Immature natural killer cell (primary cell): ENCODE measurements at regions not wholly inside any gene's neighbourhood (a gene's known extent, or its start where the extent isn't known, plus 50 kb on each side); places are given as distances from the start of the nearest gene placed in this dataset.
"Not testable (repeated sequence)": the region's sequence is repeated elsewhere in the genome, so short reads cannot be mapped to it uniquely, and the experiment has no call there.

Experiments used
- DNase-seq, 3 donors: peaks; one replicate each; pipeline ENCODE4 v3.0.0; 2022; ENCODE audit warnings: mixed read lengths in 1 of 3
- H3K27ac Mint-ChIP-seq, 6 donors: one replicate each; pipeline ENCODE4 v1.8.0; 2020; ENCODE audit warnings: mixed read lengths in 6 of 6, mild to moderate bottlenecking in 5 of 6, inconsistent platforms in 4 of 6, moderate library complexity in 3 of 6
- H3K27me3 Mint-ChIP-seq, 3 donors: one replicate each; pipeline ENCODE4 v1.8.0; 2020 to 2021; ENCODE audit warnings: low read depth in 3 of 3, mild to moderate bottlenecking in 3 of 3, mixed read lengths in 3 of 3, moderate library complexity in 3 of 3, inconsistent platforms in 1 of 3
- H3K36me3 Mint-ChIP-seq, 3 donors: one replicate each; pipeline ENCODE4 v1.8.0; 2020; ENCODE audit warnings: mixed read lengths in 3 of 3, inconsistent platforms in 2 of 3, mild to moderate bottlenecking in 2 of 3
- H3K4me1 Mint-ChIP-seq, 2 donors: one replicate each; pipeline ENCODE4 v1.8.0; 2020; ENCODE audit warnings: inconsistent platforms in 2 of 2, mild to moderate bottlenecking in 2 of 2, mixed read lengths in 2 of 2, moderate library complexity in 1 of 2
- H3K4me3 Mint-ChIP-seq, 5 donors: one replicate each; pipeline ENCODE4 v1.8.0; 2020; ENCODE audit warnings: mild to moderate bottlenecking in 5 of 5, mixed read lengths in 5 of 5, inconsistent platforms in 3 of 5, moderate library complexity in 3 of 5
- H3K9me3 Mint-ChIP-seq, 6 donors: one replicate each; pipeline ENCODE4 v1.8.0; 2020; ENCODE audit warnings: mild to moderate bottlenecking in 6 of 6, mixed read lengths in 6 of 6, inconsistent platforms in 4 of 6, moderate library complexity in 3 of 6

- peaks cover 2 to 10% (median 5%) of the 10 kb centered on the region in 6 donors for H3K9me3 Mint-ChIP-seq
- H3K27me3 Mint-ChIP-seq = no peaks in the 10 kb centered on the region
- H3K36me3 Mint-ChIP-seq = no peaks in the 10 kb centered on the region
- H3K4me1 Mint-ChIP-seq = no peaks in the 10 kb centered on the region
- no peak overlapping the region for H3K27ac Mint-ChIP-seq
- DNase-seq = no peak
- H3K4me3 Mint-ChIP-seq = no peak overlapping the region
These were observed 208.3 kb downstream of the KCNJ2 start for GRCh38 chr17:70377654-70378053.

- H3K27ac Mint-ChIP-seq = no peak overlapping the region
- H3K27me3 Mint-ChIP-seq = no peaks in the 10 kb centered on the region
- H3K9me3 Mint-ChIP-seq = peaks cover 2 to 10% (median 4%) of the 10 kb centered on the region in 6 donors
- H3K4me1 Mint-ChIP-seq = no peaks in the 10 kb centered on the region
- DNase-seq = no peak
- no peak overlapping the region for H3K4me3 Mint-ChIP-seq
- no peaks in the 10 kb centered on the region for H3K36me3 Mint-ChIP-seq
These were observed 208.7 kb downstream of the KCNJ2 start for GRCh38 chr17:70378076-70378475.

- H3K4me1 Mint-ChIP-seq = no peaks in the 10 kb centered on the region
- H3K4me3 Mint-ChIP-seq = no peak overlapping the region
- peaks cover 0 to 8% (median 0%) of the 10 kb centered on the region in 6 donors for H3K9me3 Mint-ChIP-seq
- no peak for DNase-seq
- no peaks in the 10 kb centered on the region for H3K27me3 Mint-ChIP-seq
- no peaks in the 10 kb centered on the region for H3K36me3 Mint-ChIP-seq
- H3K27ac Mint-ChIP-seq = no peak overlapping the region
These were observed 210.6 kb downstream of the KCNJ2 start for GRCh38 chr17:70379945-70380344.

GRCh38 chr17:70381916-70382315 is 212.6 kb downstream of the KCNJ2 start:
- DNase-seq, H3K9me3 Mint-ChIP-seq, H3K36me3 Mint-ChIP-seq, H3K4me1 Mint-ChIP-seq, H3K27ac Mint-ChIP-seq, H3K4me3 Mint-ChIP-seq, H3K27me3 Mint-ChIP-seq: not testable (repeated sequence)

- DNase-seq = no peak
- no peaks in the 10 kb centered on the region for H3K27me3 Mint-ChIP-seq
- H3K4me3 Mint-ChIP-seq = no peak overlapping the region
These were observed 219.0 kb downstream of the KCNJ2 start for GRCh38 chr17:70388326-70388725.

GRCh38 chr17:70389232-70389757 is 220.0 kb downstream of the KCNJ2 start:
- H3K4me1 Mint-ChIP-seq, H3K4me3 Mint-ChIP-seq, DNase-seq, H3K36me3 Mint-ChIP-seq, H3K27ac Mint-ChIP-seq, H3K27me3 Mint-ChIP-seq: not testable (repeated sequence)
- H3K9me3 Mint-ChIP-seq = peaks cover 0 to 27% (median 4%) of the 10 kb centered on the region in 6 donors

More at GRCh38 chr17:70388326-70388725, 219.0 kb downstream of the KCNJ2 start:
- Mint-ChIP-seq H3K27ac (no peak overlapping the region), H3K9me3 (peaks cover 0 to 27% (median 4%) of the 10 kb centered on the region in 6 donors), H3K36me3 (no peaks in the 10 kb centered on the region), H3K4me1 (no peaks in the 10 kb centered on the region)

- Mint-ChIP-seq H3K9me3 (peaks cover 0 to 27% (median 4%) of the 10 kb centered on the region in 6 donors), H3K27me3 (no peaks in the 10 kb centered on the region), H3K27ac (no peak overlapping the region), H3K4me3 (no peak overlapping the region), H3K36me3 (no peaks in the 10 kb centered on the region), H3K4me1 (no peaks in the 10 kb centered on the region)
- no peak for DNase-seq
These were observed 220.7 kb downstream of the KCNJ2 start for GRCh38 chr17:70390049-70390448.

GRCh38 chr17:70394473-70395232 is 225.3 kb downstream of the KCNJ2 start:
- H3K4me1 Mint-ChIP-seq = no peaks in the 10 kb centered on the region
- DNase-seq = no peak
- no peaks in the 10 kb centered on the region for H3K27me3 Mint-ChIP-seq
- H3K9me3 Mint-ChIP-seq = peaks cover 3 to 31% (median 4%) of the 10 kb centered on the region in 6 donors
- H3K4me3 Mint-ChIP-seq = no peak overlapping the region
- H3K27ac Mint-ChIP-seq = no peak overlapping the region
- peaks cover 0 to 2% (median 0%) of the 10 kb centered on the region in 3 donors for H3K36me3 Mint-ChIP-seq

GRCh38 chr17:70405492-70406220 is 236.3 kb downstream of the KCNJ2 start:
- Mint-ChIP-seq H3K9me3 (peaks cover 1 to 10% (median 2%) of the 10 kb centered on the region in 6 donors), H3K4me3 (no peak overlapping the region), H3K36me3 (no peaks in the 10 kb centered on the region), H3K4me1 (no peaks in the 10 kb centered on the region), H3K27ac (no peak overlapping the region), H3K27me3 (no peaks in the 10 kb centered on the region)
- no peak for DNase-seq

- no peak overlapping the region for H3K27ac Mint-ChIP-seq
- H3K4me1 Mint-ChIP-seq = no peaks in the 10 kb centered on the region
- H3K9me3 Mint-ChIP-seq = peaks cover 1 to 17% (median 2%) of the 10 kb centered on the region in 6 donors
- no peak for DNase-seq
- no peak overlapping the region for H3K4me3 Mint-ChIP-seq
- no peaks in the 10 kb centered on the region for H3K27me3 Mint-ChIP-seq
- H3K36me3 Mint-ChIP-seq = no peaks in the 10 kb centered on the region
These were observed 238.2 kb downstream of the KCNJ2 start for GRCh38 chr17:70407506-70407905.

- Mint-ChIP-seq H3K27me3 (peaks cover 0 to 2% (median 0%) of the 10 kb centered on the region in 3 donors), H3K4me1 (no peaks in the 10 kb centered on the region), H3K36me3 (no peaks in the 10 kb centered on the region), H3K4me3 (no peak overlapping the region), H3K27ac (no peak overlapping the region), H3K9me3 (peaks cover 1 to 16% (median 2%) of the 10 kb centered on the region in 6 donors)
- DNase-seq = no peak
These were observed 239.4 kb downstream of the KCNJ2 start for GRCh38 chr17:70408768-70409167.

- Mint-ChIP-seq H3K4me1 (no peaks in the 10 kb centered on the region), H3K27me3 (peaks cover 0 to 2% (median 1%) of the 10 kb centered on the region in 3 donors), H3K36me3 (no peaks in the 10 kb centered on the region), H3K9me3 (peaks cover 0 to 18% (median 8%) of the 10 kb centered on the region in 6 donors), H3K27ac (no peak overlapping the region), H3K4me3 (no peak overlapping the region)
- DNase-seq = no peak
These were observed 245.0 kb downstream of the KCNJ2 start for GRCh38 chr17:70414300-70414699.

GRCh38 chr17:70420861-70421445 is 251.6 kb downstream of the KCNJ2 start:
- H3K36me3 Mint-ChIP-seq = no peaks in the 10 kb centered on the region

GRCh38 chr17:70422862-70423261 is 253.5 kb downstream of the KCNJ2 start:
- H3K27me3 Mint-ChIP-seq = no peaks in the 10 kb centered on the region
- no peaks in the 10 kb centered on the region for H3K4me1 Mint-ChIP-seq
- peaks cover 0 to 10% (median under 1%) of the 10 kb centered on the region in 6 donors for H3K9me3 Mint-ChIP-seq
- no peak overlapping the region for H3K4me3 Mint-ChIP-seq
- no peak for DNase-seq
- no peak overlapping the region for H3K27ac Mint-ChIP-seq
- H3K36me3 Mint-ChIP-seq = no peaks in the 10 kb centered on the region

More at GRCh38 chr17:70420861-70421445, 251.6 kb downstream of the KCNJ2 start:
- Mint-ChIP-seq H3K9me3 (peaks cover 0 to 7% (median 1%) of the 10 kb centered on the region in 6 donors), H3K4me1 (no peaks in the 10 kb centered on the region), H3K4me3 (no peak overlapping the region), H3K27me3 (no peaks in the 10 kb centered on the region), H3K27ac (no peak overlapping the region)
- DNase-seq = no peak
